Activated CD4-positive, alpha-beta T cell treated with anti-CD3 and anti-CD28 coated beads, Interleukin-2, amount 50 U/mL, for 24 hours (primary cell): ENCODE measurements at regions not wholly inside any gene's neighbourhood (a gene's known extent, or its start where the extent isn't known, plus 50 kb on each side); places are given as distances from the start of the nearest gene placed in this dataset.

Experiments
- DNase-seq, 2 donors: peaks; one replicate each; pipeline ENCODE4 v3.0.0-alpha.2; 2020; ENCODE audit warnings: low read depth in 1 of 2, low spot score in 1 of 2

GRCh38 chr6:26196846-26197635 is 109.8 kb downstream of the HFE start:
- DNase-seq = peak in 1 of 2 donors; percentile 82

- DNase-seq = no peak
Measured at GRCh38 chr6:26197636-26197932, 110.4 kb downstream of the HFE start.

- no peak for DNase-seq
Measured at GRCh38 chr6:26197933-26198721, 110.9 kb downstream of the HFE start.

- no peak for DNase-seq
Measured at GRCh38 chr6:26198722-26199056, 111.5 kb downstream of the HFE start.

GRCh38 chr6:26199057-26199772 is 112.0 kb downstream of the HFE start:
- peak in 1 of 2 donors; percentile 66 for DNase-seq

GRCh38 chr6:26199773-26200764 is 112.8 kb downstream of the HFE start:
- no peak for DNase-seq

GRCh38 chr6:26200918-26201721 is 113.9 kb downstream of the HFE start:
- DNase-seq = no peak

GRCh38 chr6:26202201-26202611 is 115.0 kb downstream of the HFE start:
- no peak for DNase-seq

GRCh38 chr6:26202811-26203583 is 115.8 kb downstream of the HFE start:
- no peak for DNase-seq

- peak; percentile 61 to 91 for DNase-seq
Measured at GRCh38 chr6:26204332-26205160, 117.3 kb downstream of the HFE start.

GRCh38 chr6:26205161-26205624 is 118.0 kb downstream of the HFE start:
- peak in 1 of 2 donors; percentile 76 for DNase-seq

GRCh38 chr6:26205625-26206574 is 118.7 kb downstream of the HFE start:
- DNase-seq = no peak

- DNase-seq = no peak
Measured at GRCh38 chr6:26206868-26207801, 119.9 kb downstream of the HFE start.

- no peak for DNase-seq
Measured at GRCh38 chr6:26211963-26212362, 124.7 kb downstream of the HFE start.

GRCh38 chr6:26213334-26214075 is 126.3 kb downstream of the HFE start:
- no peak for DNase-seq
